Muscle layer of colon (tissue), 2 donors: ENCODE measurements at regions not wholly inside any gene's neighbourhood (a gene's known extent, or its start where the extent isn't known, plus 50 kb on each side); places are given as distances from the start of the nearest gene placed in this dataset.

ENCODE experiments used
- H3K27ac ChIP-seq: one replicate; pipeline ENCODE4 v1.7.0; 2013; ENCODE audit warnings: low read depth, mild to moderate bottlenecking, low read length, moderate library complexity
- H3K27me3 ChIP-seq, 2 donors: one replicate each; pipeline ENCODE4 v1.7.0; 2013; ENCODE audit warnings: low read length in 2 of 2, mild to moderate bottlenecking in 2 of 2; ENCODE audit not compliant: insufficient read depth in 2 of 2, control insufficient read depth in 1 of 2
- H3K36me3 ChIP-seq: one replicate; pipeline ENCODE4 v1.7.0; 2013; ENCODE audit warnings: mild to moderate bottlenecking, low read length; ENCODE audit not compliant: insufficient read depth
- H3K4me1 ChIP-seq: one replicate; pipeline ENCODE4 v1.7.0; 2013; ENCODE audit warnings: mild to moderate bottlenecking, low read length; ENCODE audit not compliant: insufficient read depth
- H3K4me3 ChIP-seq, 2 donors: one replicate each; pipeline ENCODE4 v1.7.0; 2013; ENCODE audit warnings: low read length in 2 of 2, low read depth in 1 of 2, mild to moderate bottlenecking in 1 of 2, moderate library complexity in 1 of 2
- H3K9ac ChIP-seq: one replicate; pipeline ENCODE4 v1.7.0; 2013; ENCODE audit warnings: low read length
- H3K9me3 ChIP-seq: one replicate; pipeline ENCODE4 v1.7.0; 2013; ENCODE audit warnings: mild to moderate bottlenecking, low read length
- donor health status: abdominal sarcoma.
- donor health status: Adenocarcinoma of cecum.

DNA sequence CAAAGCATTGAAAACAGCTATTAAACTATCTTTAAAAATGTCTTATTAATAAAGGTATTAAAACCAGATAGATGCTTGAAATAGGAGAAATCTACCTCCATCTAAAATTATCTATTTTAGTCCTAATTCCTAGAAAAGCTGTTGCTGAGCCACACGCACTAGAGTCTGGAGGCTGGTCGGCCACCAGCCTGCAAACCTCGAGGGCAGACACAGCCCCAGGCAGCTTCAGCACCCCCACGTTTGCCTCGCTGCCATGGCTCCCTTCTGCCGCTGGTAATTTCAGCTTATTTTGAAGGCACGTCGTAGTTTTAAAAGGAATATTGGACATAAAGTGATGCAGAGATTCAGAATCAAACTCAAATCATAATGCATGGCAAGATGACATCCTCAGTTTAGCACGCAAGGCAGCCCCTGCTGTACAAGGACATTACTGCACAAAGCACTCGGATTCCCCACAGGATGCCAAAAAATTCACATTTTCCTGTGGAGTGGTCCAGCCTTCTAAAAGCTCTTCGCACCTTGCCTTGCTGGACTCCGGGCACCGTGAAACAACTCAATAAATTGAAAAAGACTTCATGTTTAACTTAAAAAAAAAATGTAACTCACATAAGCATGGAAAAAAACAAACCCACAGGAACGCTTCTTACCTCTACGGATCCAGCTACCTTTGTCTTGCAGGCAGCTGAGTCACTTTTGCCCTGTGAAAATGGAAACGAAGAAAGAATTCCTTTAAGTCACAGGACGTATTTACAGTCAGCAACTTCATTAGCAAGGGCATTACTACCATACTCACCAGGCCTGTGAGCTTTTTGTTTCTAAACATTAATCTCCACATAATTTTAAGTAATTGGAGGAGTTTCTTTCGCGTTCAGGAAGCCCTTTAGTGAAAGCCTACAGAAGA, 143.4 kb upstream of the RPS6KA2 start:
- Histone ChIP-seq H3K27me3 (no peaks in the 10 kb centered on the region), H3K27ac (no peak overlapping the region), H3K9ac (no peak overlapping the region), H3K9me3 (no peaks in the 10 kb centered on the region), H3K36me3 (no peaks in the 10 kb centered on the region), H3K4me3 (no peak overlapping the region), H3K4me1 (no peaks in the 10 kb centered on the region)

DNA sequence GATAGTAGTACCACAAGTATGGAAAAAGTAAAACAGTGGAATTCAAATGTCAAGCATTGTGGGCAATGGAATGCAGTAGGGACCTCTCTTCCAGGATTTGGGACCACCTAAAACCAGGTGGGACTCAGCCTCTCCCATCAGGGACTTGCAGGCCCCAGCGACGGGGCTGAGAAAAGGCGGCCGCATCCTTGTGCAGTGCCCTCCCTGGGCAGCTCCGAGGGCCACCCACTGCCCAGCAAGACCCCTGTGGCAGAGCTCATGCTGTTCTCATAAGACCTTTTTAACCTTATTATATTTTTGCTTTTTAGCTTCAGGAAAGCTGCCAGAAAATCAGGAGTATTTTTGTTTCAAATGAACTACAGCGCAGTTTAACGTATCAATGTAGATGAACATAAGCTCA, 142.6 kb upstream of the RPS6KA2 start:
- Histone ChIP-seq H3K9ac (no peak overlapping the region), H3K27me3 (no peaks in the 10 kb centered on the region), H3K27ac (no peak overlapping the region), H3K4me1 (no peaks in the 10 kb centered on the region), H3K4me3 (no peak overlapping the region), H3K36me3 (no peaks in the 10 kb centered on the region), H3K9me3 (no peaks in the 10 kb centered on the region)

DNA sequence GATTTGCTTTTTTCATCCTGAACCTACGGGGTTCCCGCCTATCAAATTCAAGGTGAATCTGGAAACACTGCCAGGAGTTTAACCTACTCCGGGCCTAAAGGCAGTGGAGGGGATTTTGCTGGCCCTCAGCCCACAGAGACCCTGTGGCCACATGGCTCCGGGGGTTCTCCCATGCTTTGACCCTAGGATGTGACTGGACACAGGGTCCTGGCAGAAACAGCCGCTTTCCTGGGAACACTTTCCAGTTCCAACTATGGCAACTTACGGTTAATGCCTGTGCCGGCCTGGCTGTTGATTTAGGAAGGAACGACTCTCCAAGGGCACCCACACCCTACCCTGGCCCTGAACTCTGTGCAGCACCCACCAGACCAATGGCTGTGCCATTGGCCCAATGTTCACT, 141.7 kb upstream of the RPS6KA2 start:
- Histone ChIP-seq H3K9me3 (no peaks in the 10 kb centered on the region), H3K27ac (no peak overlapping the region), H3K27me3 (no peaks in the 10 kb centered on the region), H3K9ac (no peak overlapping the region), H3K4me1 (no peaks in the 10 kb centered on the region), H3K36me3 (no peaks in the 10 kb centered on the region), H3K4me3 (no peak overlapping the region)

DNA sequence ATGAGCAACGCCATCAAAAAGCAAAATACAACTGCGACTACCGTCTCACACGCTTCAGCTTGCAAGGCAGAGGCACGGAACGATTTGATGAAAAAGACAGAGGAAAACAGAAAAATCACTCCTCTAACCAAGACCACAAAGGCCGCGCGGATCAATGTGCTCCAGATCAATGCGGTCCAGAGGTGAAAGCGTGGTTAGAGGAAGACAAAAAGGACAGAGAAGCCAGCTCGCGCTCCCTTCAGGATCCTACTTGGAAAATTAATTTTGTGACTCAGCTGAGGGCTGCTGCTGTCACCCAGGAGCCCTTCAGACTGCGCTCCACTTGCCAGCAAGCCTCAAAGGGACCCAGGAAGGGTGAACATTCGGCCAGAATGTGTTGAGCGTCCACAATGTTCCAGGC, 140.2 kb upstream of the RPS6KA2 start:
- Histone ChIP-seq H3K36me3 (no peaks in the 10 kb centered on the region), H3K9me3 (no peaks in the 10 kb centered on the region), H3K9ac (no peak overlapping the region), H3K27me3 (no peaks in the 10 kb centered on the region), H3K4me3 (no peak overlapping the region), H3K27ac (no peak overlapping the region), H3K4me1 (no peaks in the 10 kb centered on the region)

DNA sequence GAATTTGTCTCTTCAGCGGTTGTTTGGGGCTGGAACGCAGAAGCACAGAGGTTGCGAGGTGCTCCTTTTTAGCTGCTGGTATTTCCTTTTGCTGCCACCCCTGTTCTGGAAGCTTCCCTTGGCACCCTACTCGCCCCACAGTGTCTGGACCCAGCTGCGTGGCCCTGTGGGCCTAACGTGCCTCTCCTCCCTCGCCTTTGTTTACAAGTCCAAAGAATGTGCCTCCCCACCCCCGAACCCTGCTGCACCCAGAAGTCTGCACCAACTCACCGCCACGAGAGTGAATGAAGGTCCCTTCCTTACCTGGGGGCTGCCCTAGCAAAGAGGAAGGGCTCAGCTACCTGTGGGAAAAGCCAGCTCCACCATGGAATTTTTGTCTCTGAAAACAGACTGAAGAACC, 139.7 kb upstream of the RPS6KA2 start:
- no peak overlapping the region for H3K9ac ChIP-seq
- no peaks in the 10 kb centered on the region for H3K36me3 ChIP-seq
- H3K4me3 ChIP-seq = no peak overlapping the region
- no peaks in the 10 kb centered on the region for H3K27me3 ChIP-seq
- H3K9me3 ChIP-seq = no peaks in the 10 kb centered on the region
- no peak overlapping the region for H3K27ac ChIP-seq
- H3K4me1 ChIP-seq = no peaks in the 10 kb centered on the region

DNA sequence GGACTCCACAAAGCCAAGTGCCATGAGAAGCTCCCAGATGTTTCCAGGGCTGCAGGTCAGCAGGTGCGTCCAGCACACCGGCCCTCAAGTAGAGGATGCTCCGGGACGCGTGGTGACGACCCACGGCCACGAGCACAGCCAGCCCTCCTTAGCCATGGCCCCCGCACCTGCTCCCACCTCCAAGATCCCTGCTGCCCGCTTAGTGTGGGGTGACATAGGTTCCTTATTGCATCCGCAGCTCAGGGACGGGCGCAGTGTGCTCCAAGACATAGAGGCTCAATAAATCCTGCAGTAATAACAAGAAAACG, 138.1 kb upstream of the RPS6KA2 start:
- H3K27ac ChIP-seq = no peak overlapping the region
- H3K27me3 ChIP-seq = no peaks in the 10 kb centered on the region
- H3K4me3 ChIP-seq = no peak overlapping the region
- no peak overlapping the region for H3K9ac ChIP-seq
- no peaks in the 10 kb centered on the region for H3K4me1 ChIP-seq
- H3K36me3 ChIP-seq = no peaks in the 10 kb centered on the region
- H3K9me3 ChIP-seq = no peaks in the 10 kb centered on the region

DNA sequence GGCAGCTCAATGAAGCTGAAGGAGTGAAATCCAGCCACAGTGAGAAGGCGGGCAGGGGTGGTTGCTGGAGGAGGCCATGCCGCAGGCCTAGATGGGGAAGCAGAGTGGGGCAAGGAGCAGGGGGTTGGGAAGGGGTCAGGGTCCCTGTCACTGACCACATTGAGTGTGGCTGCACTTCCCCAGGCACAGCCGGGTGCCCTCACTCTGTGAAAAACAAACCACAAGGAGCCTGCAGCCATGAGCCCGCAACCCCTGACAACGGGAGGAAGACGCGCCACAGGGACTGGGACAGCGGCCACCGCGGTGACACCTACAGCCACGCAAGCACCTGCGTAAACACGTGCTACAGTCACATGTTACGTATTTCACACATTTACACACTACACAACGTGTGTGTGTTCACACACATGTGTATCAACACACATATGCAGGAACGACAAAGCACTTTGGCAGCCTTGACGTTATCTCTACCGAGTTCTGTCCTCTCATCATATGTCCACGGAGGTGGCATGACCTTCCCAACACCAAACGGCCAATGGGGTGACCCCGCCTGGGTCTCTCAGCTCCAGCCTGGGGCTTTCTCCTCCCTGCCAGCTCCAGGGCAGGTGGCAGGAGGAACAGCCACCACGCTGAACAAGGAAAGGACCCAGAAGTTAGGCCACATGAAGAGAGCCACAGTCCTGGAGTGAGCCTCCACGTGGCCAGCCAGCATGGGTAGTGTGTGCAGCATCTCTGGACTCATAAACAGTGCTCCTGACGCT, 137.6 kb upstream of the RPS6KA2 start:
- no peaks in the 10 kb centered on the region for H3K36me3 ChIP-seq
- no peak overlapping the region for H3K9ac ChIP-seq

DNA sequence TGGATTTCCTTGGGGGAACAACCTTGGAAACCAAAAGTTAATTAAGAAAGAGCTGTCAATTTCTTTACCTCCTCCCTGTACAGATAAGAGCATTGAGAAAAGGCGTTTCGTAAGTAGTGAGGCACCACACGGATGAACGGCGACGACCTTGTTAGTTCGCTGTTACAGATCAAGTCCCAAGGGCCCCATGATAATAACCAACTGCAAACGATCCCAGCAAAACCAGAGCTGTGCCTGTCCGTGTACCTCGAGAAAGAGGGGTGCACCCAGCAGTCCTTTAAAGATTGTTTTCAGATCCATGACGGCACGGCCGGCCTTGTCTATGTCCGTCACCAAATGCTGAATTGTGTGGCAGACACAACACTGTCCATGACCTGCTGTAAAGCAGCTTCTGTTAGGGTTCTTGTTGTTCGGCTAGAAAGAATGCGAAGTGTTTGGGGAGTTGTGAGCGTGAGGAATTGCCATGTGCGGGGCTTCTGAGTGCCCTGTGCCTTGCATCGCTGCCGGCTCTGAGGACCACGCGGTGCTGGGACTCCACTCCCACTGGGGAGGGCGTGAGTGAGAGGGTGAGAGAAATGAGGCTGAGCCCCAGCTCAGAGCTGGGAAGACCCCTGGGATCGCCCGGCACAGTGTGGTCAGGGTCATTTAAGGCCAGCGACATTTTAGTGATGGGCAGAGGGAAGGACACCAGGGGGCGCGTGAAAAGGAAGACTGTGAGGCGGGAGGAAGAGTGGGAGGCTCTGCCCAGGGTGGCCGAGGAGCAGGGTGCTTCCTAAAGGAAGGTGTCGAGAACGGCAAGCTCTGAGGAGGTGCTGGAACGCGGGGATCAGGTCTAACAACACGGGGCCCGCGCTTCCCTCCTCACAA, 136.8 kb upstream of the RPS6KA2 start:
- H3K4me3 ChIP-seq = no peak overlapping the region
- no peak overlapping the region for H3K27ac ChIP-seq
- H3K27me3 ChIP-seq = no peaks in the 10 kb centered on the region
- no peak overlapping the region for H3K9ac ChIP-seq
- H3K4me1 ChIP-seq = no peaks in the 10 kb centered on the region
- H3K9me3 ChIP-seq = no peaks in the 10 kb centered on the region
- H3K36me3 ChIP-seq = no peaks in the 10 kb centered on the region

More for the DNA sequence above, 137.6 kb upstream of the RPS6KA2 start:
- H3K27ac ChIP-seq = no peak overlapping the region
- H3K4me3 ChIP-seq = no peak overlapping the region
- H3K9me3 ChIP-seq = no peaks in the 10 kb centered on the region
- no peaks in the 10 kb centered on the region for H3K27me3 ChIP-seq
- no peaks in the 10 kb centered on the region for H3K4me1 ChIP-seq

DNA sequence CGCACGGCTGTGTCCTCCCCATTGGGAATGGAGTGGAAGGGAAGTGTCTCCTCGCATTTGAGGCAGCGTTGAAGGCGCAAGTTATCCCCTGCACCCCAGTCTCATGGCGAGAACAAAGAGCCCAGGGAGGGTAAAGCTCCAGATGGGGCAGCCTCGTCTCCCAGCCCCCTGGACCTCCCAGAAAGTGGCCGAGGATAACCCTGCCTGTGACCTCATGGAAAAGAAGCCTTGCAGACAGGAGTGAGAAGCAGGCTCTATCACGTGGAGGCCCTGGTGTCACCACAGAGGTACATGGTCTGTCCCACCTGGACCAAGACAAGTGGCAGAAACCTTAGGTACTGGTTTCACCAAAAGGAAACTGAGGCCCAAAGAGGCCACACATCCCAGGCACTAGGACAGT, 134.8 kb upstream of the RPS6KA2 start:
- no peak overlapping the region for H3K9ac ChIP-seq
- H3K36me3 ChIP-seq = no peaks in the 10 kb centered on the region
- H3K4me3 ChIP-seq = no peak overlapping the region
- no peak overlapping the region for H3K27ac ChIP-seq
- H3K9me3 ChIP-seq = no peaks in the 10 kb centered on the region
- no peaks in the 10 kb centered on the region for H3K4me1 ChIP-seq
- H3K27me3 ChIP-seq = no peaks in the 10 kb centered on the region

DNA sequence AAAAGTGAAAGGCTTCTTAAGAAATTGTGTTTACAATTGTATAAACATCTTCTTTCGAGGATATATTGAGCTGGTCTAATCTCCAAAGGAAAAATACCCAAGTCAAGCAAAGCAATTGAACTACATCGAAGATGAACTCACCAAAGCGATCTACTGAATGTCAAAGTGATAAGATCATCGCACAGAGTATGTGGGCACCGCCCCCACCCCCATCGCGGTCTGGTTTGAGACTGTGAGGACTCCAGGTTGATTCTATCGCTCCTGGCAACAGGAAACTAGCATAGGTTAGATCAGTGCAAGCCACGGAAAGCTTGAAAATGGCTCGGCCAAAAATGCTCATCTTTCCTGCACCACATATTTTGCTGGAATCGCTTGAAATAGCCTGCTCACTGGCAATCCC, 133.2 kb upstream of the RPS6KA2 start:
- Histone ChIP-seq H3K9me3 (no peaks in the 10 kb centered on the region), H3K36me3 (no peaks in the 10 kb centered on the region), H3K4me1 (no peaks in the 10 kb centered on the region), H3K4me3 (no peak overlapping the region), H3K27me3 (no peaks in the 10 kb centered on the region), H3K27ac (no peak overlapping the region), H3K9ac (no peak overlapping the region)

DNA sequence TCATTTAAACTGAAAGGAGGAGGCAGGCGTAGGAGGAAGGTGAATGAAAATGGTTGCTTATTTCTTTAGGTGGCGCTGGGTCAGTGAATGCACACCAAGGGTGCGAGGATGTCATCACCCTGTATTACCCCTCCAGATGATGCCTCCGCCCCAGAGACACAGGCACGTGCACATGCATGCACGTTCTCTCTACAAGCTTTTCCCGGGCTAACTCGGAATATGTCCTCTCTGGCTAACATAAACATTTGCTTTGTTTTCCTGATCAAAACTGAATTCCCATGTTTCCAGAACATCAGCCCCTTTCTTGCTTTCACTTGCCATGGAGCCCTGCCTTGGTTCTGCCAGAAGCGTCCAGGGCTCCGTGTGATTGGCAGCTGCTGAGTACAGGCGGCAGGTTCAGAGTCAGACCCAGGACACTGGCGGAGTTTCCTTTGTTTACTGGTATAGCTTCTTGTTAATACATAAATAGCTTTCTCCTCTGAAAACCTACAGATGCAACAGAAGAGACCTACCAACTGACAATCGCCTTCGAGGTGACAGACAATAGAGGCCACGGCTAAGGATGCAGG, 131.2 kb upstream of the RPS6KA2 start:
- Histone ChIP-seq H3K27me3 (no peaks in the 10 kb centered on the region), H3K27ac (no peak overlapping the region), H3K9ac (no peak overlapping the region), H3K4me1 (no peaks in the 10 kb centered on the region), H3K9me3 (no peaks in the 10 kb centered on the region), H3K4me3 (peak overlapping the region in 1 of 2 donors; percentile 35), H3K36me3 (no peaks in the 10 kb centered on the region)
